NCI-H1105 treated with DMSO at 0.1 percent for 48 hours (cell line): ENCODE measurements at regions not wholly inside any gene's neighbourhood (a gene's known extent, or its start where the extent isn't known, plus 50 kb on each side); places are given as distances from the start of the nearest gene placed in this dataset.
A peak's percentile ranks its signal among the peaks of the same experiment; 100 is the strongest.
"Not testable (repeated sequence)": the region's sequence is repeated elsewhere in the genome, so short reads cannot be mapped to it uniquely, and the experiment has no call there.

ENCODE experiments used
- DNase-seq: peaks from one replicate; lab custom pipeline; 2025; lab: John Stamatoyannopoulos, UW

DNA sequence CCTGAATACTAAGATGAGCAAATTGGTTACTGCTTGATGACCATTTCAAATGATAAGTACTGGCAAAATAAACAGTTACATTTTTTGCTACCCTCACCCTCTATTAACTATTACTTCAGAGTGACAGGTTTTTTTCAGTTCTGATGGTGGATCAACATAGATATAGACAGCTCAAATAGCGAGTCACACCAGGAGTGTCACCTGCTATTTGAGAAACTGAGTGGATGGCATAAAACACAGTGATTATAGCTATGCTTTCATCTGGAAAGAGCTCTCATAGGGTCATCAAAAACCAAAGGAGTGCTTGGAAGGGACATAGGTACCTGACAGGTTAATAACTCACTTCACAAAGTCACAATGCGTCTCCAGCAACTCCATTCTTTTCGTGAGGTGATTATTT, 244.5 kb upstream of the C9orf72 start:
- no peak for DNase-seq

DNA sequence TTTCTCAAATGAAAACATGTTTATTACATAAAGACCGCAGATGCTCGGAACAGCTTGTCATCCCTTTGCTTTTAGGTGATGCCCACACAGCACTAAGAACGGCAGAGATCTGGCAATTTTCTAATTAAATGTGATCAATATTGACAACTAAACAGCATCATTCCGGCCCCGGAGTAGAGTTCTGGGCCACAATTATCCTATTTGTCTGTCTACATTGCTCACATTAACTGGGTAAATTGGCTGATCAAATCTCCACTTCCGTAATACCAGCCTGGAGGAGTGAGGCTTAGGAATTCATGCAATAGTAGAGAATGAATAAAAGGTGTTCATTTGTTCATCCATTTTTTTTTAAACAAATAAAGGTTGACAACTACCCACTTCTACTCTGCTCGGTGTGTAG, 245.1 kb upstream of the C9orf72 start:
- DNase-seq, result no peak

DNA sequence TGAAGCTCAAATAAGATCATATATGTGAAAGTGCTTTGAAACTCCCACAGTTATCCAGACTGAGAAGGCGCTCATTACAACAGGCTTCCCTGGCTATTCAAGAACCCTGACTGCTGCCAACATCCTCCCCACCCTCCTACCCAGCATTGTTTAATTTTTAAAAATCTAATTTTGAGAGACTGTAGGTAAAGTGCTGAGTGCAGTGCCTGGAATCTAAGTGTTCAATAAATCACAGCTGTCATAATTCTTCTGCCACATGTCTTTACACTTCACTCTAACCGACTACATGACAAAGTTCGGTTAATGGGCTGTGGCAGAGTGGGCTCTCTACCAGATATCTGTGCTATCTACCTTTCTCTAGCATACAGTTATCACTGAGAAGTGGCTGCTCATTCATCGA, 255.6 kb upstream of the C9orf72 start:
- no peak for DNase-seq

DNA sequence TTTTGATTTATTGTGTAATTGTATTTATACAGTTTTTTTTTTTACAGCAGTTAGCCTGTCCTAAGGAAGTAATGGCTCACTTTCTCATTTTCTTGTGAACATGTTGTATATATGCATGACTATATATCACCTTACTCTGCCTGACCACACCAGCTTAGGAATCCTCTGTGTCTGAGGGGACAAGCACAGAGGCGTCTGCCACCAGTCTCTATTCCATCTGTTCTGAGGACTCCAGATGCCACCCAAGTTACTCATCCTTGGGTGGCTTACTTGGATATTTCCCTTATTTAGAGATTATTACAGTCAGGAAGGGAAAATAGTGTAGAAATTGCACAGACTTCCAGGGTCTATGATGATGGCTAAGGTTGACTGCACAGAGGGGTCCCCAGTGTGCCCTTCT, 256.3 kb upstream of the C9orf72 start:
- DNase-seq, result no peak

DNA sequence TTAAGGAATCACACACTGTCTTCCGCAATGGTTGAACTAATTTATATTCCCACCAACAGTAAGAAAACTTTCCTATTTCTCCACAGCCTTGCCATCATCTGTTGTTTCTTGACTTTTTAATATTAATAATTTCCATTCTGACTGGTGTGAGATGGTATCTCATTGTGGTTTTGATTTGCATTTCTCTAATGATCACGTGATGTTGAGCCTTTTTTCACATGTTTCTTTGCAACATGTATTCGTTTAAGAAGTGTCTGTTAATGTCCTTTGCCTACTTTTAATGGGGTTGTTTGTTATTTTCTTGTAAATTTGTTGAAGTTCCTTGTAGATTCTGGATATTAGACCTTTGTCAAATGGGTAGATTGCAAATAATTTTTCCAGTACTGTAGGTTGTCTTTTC, 258.8 kb upstream of the C9orf72 start:
- not testable (repeated sequence) for DNase-seq

DNA sequence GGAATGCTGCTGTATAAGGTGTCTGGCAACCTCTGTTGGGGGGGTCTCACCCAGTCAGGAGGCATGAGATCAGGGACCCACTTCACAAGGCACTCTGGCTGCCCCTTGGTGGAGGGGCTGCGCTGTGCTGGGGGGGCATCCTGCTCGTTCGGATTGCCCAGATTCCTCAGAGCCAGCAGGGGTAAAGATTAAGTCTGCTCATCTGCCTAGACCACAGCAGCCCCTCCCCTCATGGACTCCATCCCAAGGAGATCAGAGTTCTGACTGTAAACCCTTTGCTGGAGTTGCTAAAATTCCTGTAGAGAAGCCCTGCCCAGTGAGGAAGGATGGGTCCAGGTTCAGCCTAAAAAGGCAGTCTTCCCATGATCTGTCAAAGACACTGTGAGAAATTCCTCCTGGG, 262.0 kb upstream of the C9orf72 start:
- DNase-seq, result no peak

DNA sequence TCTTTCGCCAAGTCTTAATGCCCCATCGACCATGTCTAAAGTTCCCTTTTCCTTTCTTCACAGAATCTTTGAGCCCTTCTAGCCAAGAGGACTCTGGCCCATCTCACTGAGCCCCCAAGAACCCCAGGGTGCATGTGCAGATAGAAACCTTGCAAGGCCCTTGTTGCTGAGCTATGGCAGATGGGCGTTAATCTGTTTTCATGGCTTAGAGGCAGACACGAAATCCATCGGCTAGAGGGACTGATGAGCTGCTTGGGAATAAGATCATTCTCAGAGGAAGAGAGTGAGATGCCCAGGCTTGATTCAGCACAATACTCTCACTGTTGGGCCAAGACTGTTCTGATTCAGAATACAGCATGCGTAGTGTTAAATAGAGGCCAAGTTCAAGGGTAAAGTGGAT, 262.5 kb upstream of the C9orf72 start:
- no peak for DNase-seq

DNA sequence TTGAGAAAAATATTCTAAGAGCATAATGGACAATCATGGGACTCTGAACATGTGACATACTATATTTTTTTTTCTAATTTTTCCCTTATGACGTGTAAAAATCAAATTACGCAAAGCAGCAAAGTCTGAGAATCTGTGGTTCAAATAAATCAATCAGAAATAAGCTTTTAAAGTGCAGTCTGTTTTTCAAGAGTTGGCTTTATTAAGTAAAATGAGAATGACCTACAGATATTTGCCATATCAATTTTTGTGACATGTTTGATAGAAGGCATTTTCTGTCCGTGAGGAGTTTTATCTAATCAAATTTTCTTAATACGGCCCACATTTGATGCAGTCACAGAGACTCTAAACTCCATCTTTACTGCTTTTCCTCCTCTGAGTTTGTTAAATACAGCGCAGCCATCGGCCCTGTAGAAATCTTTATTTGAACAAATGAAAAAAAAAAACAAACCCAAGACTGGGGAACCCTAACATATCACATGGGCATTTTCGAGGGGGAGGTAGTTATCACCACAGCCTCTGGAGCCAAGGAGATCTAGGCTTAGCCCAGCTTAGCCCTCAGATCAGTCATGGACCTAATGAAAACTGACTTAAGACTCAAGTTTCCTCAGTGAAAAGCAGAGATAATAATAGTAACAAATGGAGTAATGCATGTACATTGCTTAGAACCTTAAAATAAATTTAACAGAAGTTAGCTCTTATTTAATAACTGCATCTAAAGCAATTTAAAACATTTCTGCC, 263.6 kb upstream of the C9orf72 start:
- no peak for DNase-seq

DNA sequence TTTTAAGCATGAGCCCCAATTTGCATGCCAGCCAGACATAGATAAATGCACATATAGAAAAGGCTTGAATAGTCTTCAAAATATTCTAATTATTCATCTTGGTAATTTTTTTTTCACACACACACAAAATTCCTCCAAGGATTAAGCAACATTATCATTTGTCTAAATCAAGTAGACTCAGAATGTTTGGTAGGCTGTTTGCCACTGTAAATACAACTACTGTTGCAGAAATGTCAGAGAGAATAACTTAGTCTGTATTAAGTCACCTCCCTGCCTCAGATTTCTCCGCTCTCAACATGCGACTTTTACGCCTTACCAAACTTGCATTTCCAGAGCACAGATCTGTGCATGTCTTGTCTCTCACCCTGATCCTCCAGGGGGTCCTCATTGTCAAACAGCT, 265.6 kb upstream of the C9orf72 start:
- no peak for DNase-seq

DNA sequence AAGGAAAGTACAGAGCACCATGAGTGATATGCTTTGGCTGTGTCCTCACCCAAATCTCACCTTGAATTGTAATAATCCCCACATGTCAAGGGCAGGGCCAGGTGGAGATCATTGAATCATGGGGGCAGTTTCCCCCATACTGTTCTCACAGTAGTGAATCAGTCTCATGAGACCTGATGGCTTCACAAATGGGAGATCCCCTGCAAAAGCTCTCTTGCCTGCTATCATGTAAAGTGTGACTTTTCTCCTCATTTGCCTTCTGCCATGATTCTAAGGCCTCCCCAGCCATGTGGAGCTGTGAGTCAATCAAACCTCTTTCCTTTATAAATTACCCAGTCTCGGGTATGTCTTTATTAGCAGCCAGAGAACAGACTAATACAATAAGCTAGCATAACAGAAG, 266.5 kb upstream of the C9orf72 start:
- DNase-seq, result not testable (repeated sequence)

DNA sequence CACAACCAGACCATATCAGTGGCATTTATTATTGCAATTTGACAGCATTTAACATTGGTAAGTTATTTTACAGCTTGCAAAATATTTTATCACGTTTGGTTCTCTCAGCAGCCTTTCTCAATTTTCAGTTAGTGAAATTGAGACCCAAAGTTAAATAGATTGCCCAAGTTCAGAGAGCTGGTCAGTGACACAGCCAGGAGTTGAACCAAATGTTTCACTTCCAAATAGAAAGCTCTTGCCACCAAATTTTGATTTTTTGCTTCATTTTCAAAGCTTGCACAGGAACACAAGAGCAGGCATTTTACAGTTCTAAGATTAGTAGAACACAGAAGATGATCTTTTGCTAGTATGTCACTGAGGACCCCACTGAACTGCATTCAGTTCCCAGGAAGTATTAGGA, 271.5 kb upstream of the C9orf72 start:
- no peak for DNase-seq

DNA sequence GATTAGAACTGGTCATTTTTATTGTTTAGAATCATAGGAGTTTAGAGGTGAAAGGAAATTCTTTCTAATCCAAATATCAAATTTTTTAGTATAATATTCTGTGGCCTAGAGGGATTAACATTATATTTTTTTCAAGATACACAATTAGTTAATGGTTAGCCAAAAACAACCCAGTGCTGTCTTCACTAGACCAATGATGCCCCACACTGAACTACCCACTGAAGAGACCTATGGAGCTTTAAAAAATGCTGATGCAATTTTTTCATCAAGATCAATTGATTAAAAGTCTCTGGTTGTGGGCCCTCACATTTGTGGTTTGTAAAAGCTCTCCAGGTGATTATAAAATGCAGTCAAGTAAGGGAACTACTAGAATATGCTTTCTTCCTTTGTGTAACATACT, 274.1 kb upstream of the C9orf72 start:
- no peak for DNase-seq

DNA sequence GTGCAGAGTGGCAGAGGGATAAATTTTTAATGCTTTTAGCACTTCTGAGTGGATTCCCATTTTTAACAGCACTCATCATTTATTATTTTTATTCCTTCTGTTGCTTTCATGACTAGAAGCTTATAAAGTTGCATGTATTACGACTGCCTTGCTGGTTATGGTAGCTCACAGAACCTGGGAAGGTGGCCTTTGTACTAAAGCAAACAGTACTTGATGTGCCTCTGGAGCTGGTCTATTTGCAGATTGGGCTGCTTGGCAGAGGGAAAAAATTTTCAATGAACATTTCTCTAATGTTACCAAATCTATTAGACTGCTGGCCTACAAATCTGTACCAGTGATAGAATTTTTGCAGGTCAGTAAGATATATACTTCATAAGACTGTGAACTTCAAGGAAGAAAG, 274.5 kb upstream of the C9orf72 start:
- no peak for DNase-seq

DNA sequence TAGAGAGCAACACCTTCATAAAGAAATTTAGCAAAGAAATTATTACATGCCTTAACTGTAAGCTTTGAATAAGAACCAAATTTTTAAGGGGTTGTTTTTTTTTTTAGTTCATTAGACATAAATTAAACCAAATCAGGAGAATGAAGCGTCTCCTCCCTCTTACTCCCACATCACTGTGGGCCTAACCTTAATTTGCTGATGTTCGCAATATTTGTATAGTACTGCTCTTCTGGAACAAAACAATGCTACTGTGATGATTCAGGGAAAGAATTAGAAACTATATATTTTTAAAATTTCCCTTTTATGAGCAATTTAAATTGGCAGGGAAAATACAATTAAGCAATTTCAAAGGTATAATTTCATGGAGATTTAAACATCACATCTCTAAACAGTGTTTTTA, 275.0 kb upstream of the C9orf72 start:
- DNase-seq, result no peak

DNA sequence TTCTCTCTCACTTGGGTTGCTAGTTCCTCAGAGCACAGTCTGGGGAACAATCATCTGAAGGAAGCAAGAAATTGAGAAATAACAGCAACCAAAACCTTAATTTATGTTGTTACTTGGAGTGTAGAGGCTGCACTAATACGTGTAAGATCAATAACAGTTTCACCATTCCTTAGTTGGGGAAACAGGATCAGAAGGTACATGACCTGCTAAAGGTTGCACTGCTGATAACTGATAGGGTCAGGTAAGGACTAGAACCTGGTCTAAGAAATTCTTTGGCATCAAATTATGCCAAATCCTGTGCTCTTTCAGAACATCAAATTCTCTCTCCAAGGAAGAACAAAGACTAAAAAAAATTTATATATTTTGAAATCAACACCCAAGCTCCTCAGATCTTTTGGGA, 278.6 kb upstream of the C9orf72 start:
- no peak for DNase-seq

DNA sequence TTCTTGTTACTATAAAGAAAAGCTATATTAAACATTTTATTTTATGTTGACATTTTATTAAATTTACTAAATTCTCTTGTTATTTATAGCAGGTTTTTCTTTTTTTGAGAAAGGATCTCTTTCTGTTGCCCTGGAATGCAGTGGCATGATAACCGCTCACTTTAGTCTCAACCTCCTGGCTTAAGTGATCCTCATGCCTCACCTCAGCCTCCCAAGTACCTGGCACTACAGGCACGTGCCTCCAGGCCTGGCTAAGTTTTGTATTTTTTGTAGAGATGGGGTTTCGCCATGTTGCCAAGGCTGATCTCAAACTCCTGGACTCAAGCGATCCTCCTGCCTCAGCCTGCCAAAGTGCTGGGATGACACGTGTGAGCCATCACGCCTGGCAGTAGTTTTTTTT, 280.2 kb upstream of the C9orf72 start:
- DNase-seq, result no peak

DNA sequence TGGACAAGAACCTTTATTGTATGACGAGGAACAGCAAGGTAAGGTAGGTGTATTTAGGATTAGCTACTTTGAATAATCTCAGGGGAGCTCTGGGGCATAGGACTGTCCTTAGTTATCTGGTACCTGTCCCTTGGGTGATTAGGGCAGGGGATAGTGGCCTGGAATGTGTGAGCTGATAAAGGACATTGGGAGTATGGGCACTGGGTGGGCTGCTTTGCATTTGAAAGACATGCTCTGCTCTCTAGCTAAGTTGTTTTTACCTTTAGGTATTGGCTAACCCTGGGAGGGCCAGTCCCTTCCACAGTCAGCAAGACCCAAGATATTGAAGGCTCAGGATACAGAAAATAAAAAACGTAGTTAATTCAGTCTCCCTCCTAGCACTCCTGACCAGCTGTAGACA, 282.8 kb upstream of the C9orf72 start:
- DNase-seq, result no peak

DNA sequence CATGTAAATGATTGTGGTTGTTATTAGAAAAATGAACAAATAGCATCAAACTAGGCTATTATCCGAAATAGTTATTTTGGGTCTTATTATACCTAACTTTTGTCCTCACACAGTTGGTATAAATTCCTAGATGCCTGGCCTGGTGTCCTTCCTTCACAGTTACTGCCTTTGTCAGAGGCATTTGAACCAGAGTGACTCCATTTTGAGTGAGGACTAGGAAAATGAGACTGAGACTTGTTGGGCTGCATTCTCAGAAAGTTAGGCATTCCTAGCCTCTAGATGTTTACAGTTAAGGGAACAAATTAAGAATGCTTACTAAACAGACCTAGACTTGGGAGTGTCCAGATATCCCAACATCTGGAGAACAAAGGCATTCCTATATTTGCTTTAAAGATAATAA, 283.5 kb upstream of the C9orf72 start:
- DNase-seq, result no peak

DNA sequence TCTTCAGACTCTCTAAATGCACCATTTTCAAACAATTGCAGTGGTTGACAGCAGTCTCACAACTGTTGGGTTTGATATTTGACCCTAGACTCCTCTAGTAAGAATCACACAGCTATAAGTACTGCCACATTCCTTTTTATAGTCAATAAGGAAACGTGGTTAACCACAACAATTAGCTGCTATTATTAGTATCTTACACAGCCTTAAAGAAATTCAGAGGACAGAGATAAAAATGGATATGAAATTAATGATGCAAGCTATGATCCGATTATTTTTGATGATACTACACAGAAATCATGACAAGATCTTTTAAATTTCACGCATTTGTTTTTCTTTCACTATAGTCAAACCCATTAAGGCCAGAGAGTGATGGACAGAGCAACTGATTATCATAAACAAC, 288.6 kb upstream of the C9orf72 start:
- no peak for DNase-seq

DNA sequence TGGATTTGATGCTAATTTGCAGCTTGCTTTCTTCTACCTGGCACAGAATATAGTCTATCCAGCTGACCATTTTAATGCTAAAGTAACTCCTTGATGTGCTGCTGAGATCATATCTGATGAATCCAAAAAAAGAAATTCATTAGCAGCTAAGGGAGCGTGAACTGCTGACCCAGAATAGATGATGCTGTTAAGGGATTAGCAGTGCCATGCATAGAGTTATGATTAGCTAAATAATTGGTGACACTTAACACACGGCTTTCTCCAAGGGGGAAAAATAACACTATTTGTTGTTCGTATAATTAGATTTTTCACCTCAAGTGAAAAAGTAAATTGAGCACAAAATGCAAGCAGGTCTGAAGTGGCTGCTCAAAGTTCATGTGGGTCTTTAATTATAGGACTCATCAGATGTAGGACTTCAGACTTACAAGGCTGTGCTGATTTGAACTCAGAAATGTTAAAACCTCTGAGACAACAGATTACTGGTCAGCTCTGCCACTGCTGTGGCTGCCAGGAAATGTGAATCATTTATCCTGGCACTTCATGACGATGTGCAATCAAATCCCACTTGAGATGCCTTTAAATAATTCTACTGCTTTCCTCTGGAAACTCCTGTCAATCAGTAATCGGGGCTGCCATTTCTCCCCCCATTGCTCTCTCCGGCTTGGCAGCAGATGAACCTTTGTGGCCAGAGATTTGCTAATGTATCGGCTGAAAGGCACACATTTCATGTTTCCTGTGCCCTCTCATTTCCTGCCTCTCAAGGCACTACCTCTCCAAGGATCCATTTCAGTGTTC, 291.6 kb upstream of the C9orf72 start:
- DNase-seq, result peak; percentile 88

DNA sequence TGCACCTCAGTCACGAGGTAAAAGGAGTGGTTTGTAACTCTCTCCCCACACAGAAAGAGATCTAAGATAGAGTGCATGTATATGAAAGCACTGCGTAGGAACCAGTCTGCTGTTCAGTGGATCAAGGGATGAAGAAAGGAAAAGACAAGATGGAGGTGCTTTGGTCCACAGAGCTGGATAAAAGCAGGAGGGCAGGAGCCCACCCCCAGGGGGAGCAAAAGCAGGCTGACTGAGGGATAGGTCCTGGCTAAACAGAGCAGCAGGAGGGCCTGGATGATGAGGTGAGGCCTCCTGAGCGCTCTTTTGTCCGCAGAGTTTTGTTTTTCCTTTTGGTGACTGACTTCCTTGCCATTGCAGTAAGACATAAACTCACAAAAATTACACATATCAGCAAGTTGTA, 293.5 kb upstream of the C9orf72 start:
- DNase-seq, result no peak

DNA sequence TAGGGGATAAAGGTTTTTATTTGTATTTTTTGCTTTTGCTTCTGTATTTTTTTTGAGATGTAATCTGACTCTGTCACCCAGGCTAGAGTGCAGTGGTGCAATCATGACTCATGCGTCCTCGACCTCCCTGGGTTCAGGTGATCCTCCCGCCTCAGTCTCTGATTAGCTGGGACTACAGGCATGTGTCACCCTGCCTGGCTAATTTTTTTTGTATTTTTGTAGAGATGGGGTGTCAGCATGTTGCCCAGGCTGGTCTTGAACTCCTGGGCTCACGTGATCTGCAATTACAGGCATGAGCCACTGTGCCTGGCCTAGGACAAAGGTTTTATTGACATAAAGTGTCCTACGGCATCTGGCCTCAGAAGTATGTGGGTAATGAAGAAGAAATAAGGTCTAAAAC, 297.1 kb upstream of the C9orf72 start:
- no peak for DNase-seq

DNA sequence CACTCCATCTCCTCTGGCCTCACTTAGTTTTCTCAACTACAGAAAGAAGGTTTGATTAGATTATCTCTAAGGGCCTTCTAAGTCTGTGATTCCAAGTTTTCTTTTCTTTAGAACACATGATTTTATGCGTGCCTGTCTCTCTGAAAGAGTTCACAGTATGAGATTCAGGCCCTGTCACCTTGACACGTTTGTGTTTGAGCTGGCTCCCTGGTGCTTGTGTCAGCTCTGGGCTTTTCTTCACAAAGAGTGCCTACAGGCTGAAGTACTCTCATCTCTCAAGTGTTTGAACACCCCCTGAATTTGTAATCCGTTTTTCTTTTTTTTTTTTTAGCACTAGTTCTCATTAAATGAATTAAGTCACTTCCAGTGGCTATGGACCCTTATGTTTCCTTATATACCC, 306.9 kb upstream of the C9orf72 start:
- no peak for DNase-seq

DNA sequence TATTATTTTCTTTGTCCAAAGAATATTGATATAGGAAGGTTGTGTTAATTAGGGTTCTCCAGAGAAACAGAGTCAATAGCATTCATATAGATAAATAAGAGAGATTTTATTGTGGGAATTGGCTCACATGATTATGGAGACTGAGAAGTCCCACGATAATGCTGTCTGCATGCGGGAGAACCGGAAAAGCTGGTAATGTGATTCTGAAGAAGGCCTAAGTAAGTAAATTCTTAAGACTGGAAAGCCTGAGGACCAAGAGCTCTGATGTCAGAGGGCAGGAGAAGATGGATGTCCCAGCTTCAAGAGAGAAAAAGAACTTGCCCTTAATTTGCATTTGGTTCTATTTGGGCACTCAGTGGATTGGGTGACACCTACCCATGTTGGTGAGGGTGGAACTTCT, 307.4 kb upstream of the C9orf72 start:
- no peak for DNase-seq
